DOHH2 (cell line): ENCODE measurements at regions not wholly inside any gene's neighbourhood (a gene's known extent, or its start where the extent isn't known, plus 50 kb on each side); places are given as distances from the start of the nearest gene placed in this dataset.

Experiments
- H3F3A ChIP-seq: fragments of 200-600 bp; sonication (generic), shearing (Covaris generic); 2 replicates; pipeline ENCODE4 v1.6.0; 2016; ENCODE audit warnings: antibody characterized with exemption, mild to moderate bottlenecking; ENCODE audit not compliant: control insufficient read depth, insufficient read depth
- H3K27ac ChIP-seq: fragments of 200-600 bp; sonication (generic); 2 replicates; pipeline ENCODE4 v1.5.1; 2014; ENCODE audit warnings: low read depth, mild to moderate bottlenecking, low read length, moderate library complexity
- H3K27me3 ChIP-seq: fragments of 200-600 bp; sonication (generic); 2 replicates; pipeline ENCODE4 v1.6.1; 2014; ENCODE audit warnings: mild to moderate bottlenecking, low read length, mixed read lengths; ENCODE audit not compliant: control insufficient read depth
- H3K36me3 ChIP-seq: fragments of 200-600 bp; sonication (generic); 2 replicates; pipeline ENCODE4 v1.6.1; 2014; ENCODE audit warnings: mild to moderate bottlenecking, low read length, moderate library complexity, mixed read lengths; ENCODE audit not compliant: control insufficient read depth
- H3K4me1 ChIP-seq: fragments of 200-600 bp; sonication (generic); 2 replicates; pipeline ENCODE4 v1.6.1; 2014; ENCODE audit warnings: mild to moderate bottlenecking, low read length, mixed read lengths; ENCODE audit not compliant: control insufficient read depth
- H3K4me2 ChIP-seq: fragments of 200-600 bp; sonication (generic); 2 replicates; pipeline ENCODE4 v1.6.0; 2014; ENCODE audit warnings: mild to moderate bottlenecking, low read length, moderate library complexity
- H3K4me3 ChIP-seq: fragments of 200-600 bp; sonication (generic); 2 replicates; pipeline ENCODE4 v1.5.1; 2014; ENCODE audit warnings: mild to moderate bottlenecking, low read length, mixed read lengths
- H3K79me2 ChIP-seq: fragments of 200-600 bp; sonication (generic); 2 replicates; pipeline ENCODE4 v1.6.1; 2014; ENCODE audit warnings: mild to moderate bottlenecking, low read length, mixed read lengths; ENCODE audit not compliant: control insufficient read depth
- H3K9me2 ChIP-seq: fragments of 200-600 bp; sonication (generic); replicated peaks from 2 replicates; pipeline ENCODE4 v1.6.1; 2014; ENCODE audit warnings: mild to moderate bottlenecking, low read length, mixed read lengths; ENCODE audit not compliant: control insufficient read depth
- H3K9me3 ChIP-seq: fragments of 200-600 bp; sonication (generic); 2 replicates; pipeline ENCODE4 v1.6.1; 2014; ENCODE audit warnings: antibody characterized with exemption, low read length, mixed read lengths; ENCODE audit not compliant: control insufficient read depth, insufficient read depth
- H4K20me1 ChIP-seq: fragments of 200-600 bp; sonication (generic); 2 replicates; pipeline ENCODE4 v1.6.0; 2014; ENCODE audit warnings: low read depth, mild to moderate bottlenecking, antibody characterized with exemption, low read length, moderate library complexity; ENCODE audit not compliant: control insufficient read depth, insufficient read depth
- CTCF ChIP-seq: fragments of 200-600 bp; sonication (generic); IDR thresholded peaks from one replicate; pipeline ENCODE4 v1.5.1; 2014; ENCODE audit warnings: antibody characterized with exemption, mild to moderate bottlenecking, low read depth, low read length; ENCODE audit not compliant: poor library complexity, severe bottlenecking
- EZH2phosphoT487 ChIP-seq: fragments of 200-600 bp; sonication (generic); IDR thresholded peaks from 2 replicates; pipeline ENCODE4 v1.6.1; 2017; ENCODE audit warnings: borderline replicate concordance, mild to moderate bottlenecking, antibody characterized with exemption, low read length, moderate library complexity, mixed read lengths

GRCh38 chr10:2861632-2862210 is 205.6 kb upstream of the PFKP start:
- H3K27ac ChIP-seq, result no peak overlapping the region
- H4K20me1 ChIP-seq, result no peaks in the 10 kb centered on the region
- no peaks in the 10 kb centered on the region for H3K9me3 ChIP-seq
- H3K36me3 ChIP-seq, result no peaks in the 10 kb centered on the region
- H3F3A ChIP-seq, result no peaks in the 10 kb centered on the region
- no peak overlapping the region for H3K4me3 ChIP-seq
- no peaks in the 10 kb centered on the region for H3K4me1 ChIP-seq
- no peaks in the 10 kb centered on the region for H3K79me2 ChIP-seq
- TF ChIP-seq EZH2phosphoT487, result no peak
- no peak for TF ChIP-seq CTCF
- no peaks in the 10 kb centered on the region for H3K9me2 ChIP-seq
- H3K27me3 ChIP-seq, result no peaks in the 10 kb centered on the region
- no peak overlapping the region for H3K4me2 ChIP-seq

GRCh38 chr10:2858452-2858851 is 208.9 kb upstream of the PFKP start:
- no peaks in the 10 kb centered on the region for H3F3A ChIP-seq
- no peaks in the 10 kb centered on the region for H3K36me3 ChIP-seq
- no peaks in the 10 kb centered on the region for H4K20me1 ChIP-seq
- no peak overlapping the region for H3K4me2 ChIP-seq
- no peaks in the 10 kb centered on the region for H3K79me2 ChIP-seq
- H3K27me3 ChIP-seq, result no peaks in the 10 kb centered on the region
- TF ChIP-seq EZH2phosphoT487 (no peak), CTCF (no peak)
- no peaks in the 10 kb centered on the region for H3K9me2 ChIP-seq
- no peak overlapping the region for H3K27ac ChIP-seq
- no peak overlapping the region for H3K4me3 ChIP-seq
- no peaks in the 10 kb centered on the region for H3K4me1 ChIP-seq
- H3K9me3 ChIP-seq, result no peaks in the 10 kb centered on the region

GRCh38 chr10:2856598-2856997 is 210.8 kb upstream of the PFKP start:
- H3K4me2 ChIP-seq, result no peak overlapping the region
- H3K4me1 ChIP-seq, result no peaks in the 10 kb centered on the region
- no peak overlapping the region for H3K4me3 ChIP-seq
- H3K79me2 ChIP-seq, result no peaks in the 10 kb centered on the region
- H3K9me3 ChIP-seq, result no peaks in the 10 kb centered on the region
- H3K36me3 ChIP-seq, result no peaks in the 10 kb centered on the region
- H3K27me3 ChIP-seq, result no peaks in the 10 kb centered on the region
- no peak overlapping the region for H3K27ac ChIP-seq
- no peak for TF ChIP-seq EZH2phosphoT487
- no peak for TF ChIP-seq CTCF
- no peaks in the 10 kb centered on the region for H3K9me2 ChIP-seq
- no peaks in the 10 kb centered on the region for H4K20me1 ChIP-seq
- H3F3A ChIP-seq, result no peaks in the 10 kb centered on the region
